ENCODE measurements at regions not wholly inside any gene's neighbourhood (a gene's known extent, or its start where the extent isn't known, plus 50 kb on each side); places are given as distances from the start of the nearest gene placed in this dataset.

- Histone ChIP-seq H3K4me1 (no peaks in the 10 kb centered on the region), H3K27me3 (no peaks in the 10 kb centered on the region), H3K9me3 (no peaks in the 10 kb centered on the region), H3K27ac (no peak overlapping the region), H3K36me3 (no peaks in the 10 kb centered on the region), H3K4me3 (no peak overlapping the region)
- TF ChIP-seq CTCF (IDR thresholded peaks at IDR 0.05), result no peak
- no peak for ATAC-seq
- intact Hi-C loops (cut with DNase I), result no loop called here
- no peak for DNase-seq
Measured at GRCh38 chr4:163776957-163777356, 282.5 kb downstream of the TMA16 start.

DNA sequence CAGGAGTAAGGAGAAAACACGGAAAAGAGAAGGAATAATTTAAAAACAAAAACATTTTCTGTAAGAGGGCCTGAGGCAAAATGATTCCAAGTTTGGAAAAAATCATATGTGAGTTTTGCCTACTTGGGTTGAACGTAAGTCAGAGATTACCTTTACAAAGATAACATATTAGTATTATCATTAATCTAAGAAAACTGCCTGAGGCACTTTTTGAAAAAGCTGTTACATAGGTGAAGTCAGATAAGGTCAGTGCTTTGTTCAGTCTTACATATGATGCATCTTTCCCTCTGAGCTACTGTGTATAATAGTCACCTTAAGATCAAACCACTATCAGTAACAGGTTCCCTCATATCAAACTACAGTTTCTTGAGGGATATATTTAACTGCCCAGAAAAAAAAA, 287.2 kb downstream of the TMA16 start:
- Histone ChIP-seq H3K9me3 (no peaks in the 10 kb centered on the region), H3K27me3 (no peaks in the 10 kb centered on the region), H3K36me3 (no peaks in the 10 kb centered on the region), H3K4me1 (no peaks in the 10 kb centered on the region), H3K27ac (no peak overlapping the region), H3K4me3 (no peak overlapping the region)
- intact Hi-C loops (cut with DNase I), result no loop called here
- no peak for ATAC-seq
- no peak for TF ChIP-seq CTCF (IDR thresholded peaks at IDR 0.05)
- no peak for DNase-seq

DNA sequence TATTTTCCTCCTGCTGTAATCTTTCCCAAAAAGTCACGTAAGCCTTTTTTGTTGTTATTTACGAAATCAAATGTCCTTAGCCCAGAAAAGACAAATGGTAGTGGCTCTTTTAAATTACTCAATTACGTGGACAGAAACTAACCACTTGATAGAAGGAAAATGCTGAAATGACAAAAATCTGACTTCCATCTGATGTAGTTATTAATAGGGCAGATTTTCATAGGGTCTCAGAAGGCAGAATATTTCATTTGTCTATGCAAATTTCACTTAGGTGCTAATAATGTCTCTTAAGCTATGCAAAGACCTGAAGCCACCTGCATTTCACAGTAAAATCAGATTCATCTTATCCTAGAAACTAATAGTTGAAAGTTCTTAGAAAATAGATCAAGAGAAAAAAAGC, 295.7 kb downstream of the TMA16 start:
- no peaks in the 10 kb centered on the region for H3K27me3 ChIP-seq
- intact Hi-C loops (cut with DNase I), result no loop called here
- no peaks in the 10 kb centered on the region for H3K9me3 ChIP-seq
- no peak overlapping the region for H3K4me3 ChIP-seq
- no peaks in the 10 kb centered on the region for H3K4me1 ChIP-seq
- DNase-seq (no peak), ATAC-seq (no peak)
- no peak for TF ChIP-seq CTCF (IDR thresholded peaks at IDR 0.05)
- no peak overlapping the region for H3K27ac ChIP-seq
- no peaks in the 10 kb centered on the region for H3K36me3 ChIP-seq

- H3K36me3 ChIP-seq, result no peaks in the 10 kb centered on the region
- H3K27ac ChIP-seq, result no peak overlapping the region
- no peaks in the 10 kb centered on the region for H3K27me3 ChIP-seq
- no peaks in the 10 kb centered on the region for H3K4me1 ChIP-seq
- TF ChIP-seq CTCF (IDR thresholded peaks at IDR 0.05), result no peak
- intact Hi-C loops (cut with DNase I), result no loop called here
- ATAC-seq, result no peak
- DNase-seq, result no peak
- no peaks in the 10 kb centered on the region for H3K9me3 ChIP-seq
- H3K4me3 ChIP-seq, result no peak overlapping the region
Measured at GRCh38 chr4:163795885-163796284, 301.4 kb downstream of the TMA16 start.

DNA sequence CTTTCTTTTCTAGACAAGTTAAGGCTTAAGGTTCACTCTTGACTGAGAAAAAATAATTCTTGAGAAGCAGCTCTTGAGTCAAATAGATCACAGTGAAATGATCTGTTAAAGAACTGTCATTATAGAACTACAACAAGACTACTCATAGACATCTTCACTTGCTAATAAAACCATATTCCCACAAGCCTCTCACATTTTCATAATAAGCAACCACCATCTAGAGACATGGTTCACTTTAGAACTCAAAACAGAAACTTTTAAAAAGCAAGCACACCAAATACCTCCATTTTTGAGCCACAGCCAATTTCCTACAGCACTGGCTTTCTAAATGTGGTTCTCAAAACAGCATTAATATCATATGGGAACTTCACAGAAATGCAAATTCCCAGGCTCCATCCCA, 309.5 kb downstream of the TMA16 start:
- no peaks in the 10 kb centered on the region for H3K36me3 ChIP-seq
- H3K9me3 ChIP-seq, result no peaks in the 10 kb centered on the region
- H3K27me3 ChIP-seq, result no peaks in the 10 kb centered on the region
- no peak for ATAC-seq
- intact Hi-C loops (cut with DNase I), result no loop called here
- no peak for DNase-seq
- no peak overlapping the region for H3K4me3 ChIP-seq
- H3K4me1 ChIP-seq, result no peaks in the 10 kb centered on the region
- no peak for TF ChIP-seq CTCF (IDR thresholded peaks at IDR 0.05)
- no peak overlapping the region for H3K27ac ChIP-seq

- Histone ChIP-seq H3K27ac (no peak overlapping the region), H3K27me3 (no peaks in the 10 kb centered on the region), H3K4me1 (no peaks in the 10 kb centered on the region), H3K9me3 (no peaks in the 10 kb centered on the region), H3K4me3 (no peak overlapping the region), H3K36me3 (no peaks in the 10 kb centered on the region)
- no peak for TF ChIP-seq CTCF (IDR thresholded peaks at IDR 0.05)
- intact Hi-C loops (cut with DNase I), result no loop called here
- no peak for DNase-seq
- ATAC-seq, result no peak
Measured at GRCh38 chr4:163806653-163807052, 312.2 kb downstream of the TMA16 start.

Data from upper lobe of right lung (tissue), 1 donor.